H1 (cell line): ENCODE measurements at regions not wholly inside any gene's neighbourhood (a gene's known extent, or its start where the extent isn't known, plus 50 kb on each side); places are given as distances from the start of the nearest gene placed in this dataset.

Experiments
- ATF3 ChIP-seq: IDR thresholded peaks from 2 replicates; pipeline ENCODE4 v1.6.1; 2011; ENCODE audit warnings: low read depth, mild to moderate bottlenecking, low read length; ENCODE audit not compliant: insufficient read depth
- GABPA ChIP-seq: IDR thresholded peaks from 2 replicates; pipeline ENCODE4 v1.6.1; 2011; ENCODE audit warnings: mild to moderate bottlenecking, low read length, moderate library complexity, borderline replicate concordance; ENCODE audit not compliant: insufficient read depth
- HDAC6 ChIP-seq: IDR thresholded peaks from one replicate; pipeline ENCODE4 v1.7.1; 2012; ENCODE audit warnings: low read depth, mild to moderate bottlenecking, inconsistent platforms, low read length, moderate library complexity
- MAFK ChIP-seq: IDR thresholded peaks from 2 replicates; pipeline ENCODE4 v1.6.1; 2012; ENCODE audit warnings: low read depth, mild to moderate bottlenecking, improper control_type of control experiment, low read length
- MAX ChIP-seq: IDR thresholded peaks from 2 replicates; pipeline ENCODE4 v1.6.1; 2012; ENCODE audit warnings: inconsistent platforms
- NANOG ChIP-seq: IDR thresholded peaks from 2 replicates; pipeline ENCODE4 v1.6.1; 2011; ENCODE audit warnings: low read length, low read depth, mild to moderate bottlenecking, inconsistent platforms; ENCODE audit not compliant: insufficient read depth, poor library complexity, severe bottlenecking
- POLR2AphosphoS5 ChIP-seq: IDR thresholded peaks from 2 replicates; pipeline ENCODE4 v1.6.1; 2011; ENCODE audit warnings: low read depth, low read length
- RFX5 ChIP-seq: IDR thresholded peaks from 2 replicates; pipeline ENCODE4 v1.6.1; 2011; ENCODE audit warnings: low read depth, low read length, improper control_type of control experiment, borderline replicate concordance
- RNF2 ChIP-seq: fragments of 200-900, 300-1000 bp; sonication (generic); IDR thresholded peaks from 2 replicates; pipeline ENCODE4 v1.7.1; 2016; ENCODE audit warnings: borderline replicate concordance, low read depth, mild to moderate bottlenecking, antibody characterized with exemption, low read length; ENCODE audit not compliant: poor library complexity, severe bottlenecking; ENCODE audit errors: missing control alignments
- SIX5 ChIP-seq: IDR thresholded peaks from 2 replicates; pipeline ENCODE4 v1.6.1; 2011; ENCODE audit warnings: mild to moderate bottlenecking, low read depth, low read length
- TEAD4 ChIP-seq: IDR thresholded peaks from 2 replicates; pipeline ENCODE4 v1.6.1; 2012; ENCODE audit warnings: low read depth, low read length, inconsistent platforms, mixed read lengths
- YY1 ChIP-seq: IDR thresholded peaks from 2 replicates; pipeline ENCODE4 v1.6.1; 2011; ENCODE audit warnings: low read depth, mild to moderate bottlenecking, low read length
- TF ChIP-seq, protein P1 (sequence below), 3 experiments: IDR thresholded peaks; 1 replicate in 2 of 3; 2 replicates in 1 of 3; pipeline versions ENCODE4 v1.5.1 to v1.6.1; 2011; ENCODE audit warnings: low read length in 3 of 3, mild to moderate bottlenecking in 3 of 3, inconsistent platforms in 2 of 3, low read depth in 1 of 3, moderate library complexity in 1 of 3; ENCODE audit not compliant: insufficient read depth in 1 of 3; ENCODE audit errors: control extremely low read depth in 1 of 3

GRCh38 chr19:28500982-28501630, 711.8 kb downstream of the UQCRFS1 start:
- TF ChIP-seq, protein P1, sequence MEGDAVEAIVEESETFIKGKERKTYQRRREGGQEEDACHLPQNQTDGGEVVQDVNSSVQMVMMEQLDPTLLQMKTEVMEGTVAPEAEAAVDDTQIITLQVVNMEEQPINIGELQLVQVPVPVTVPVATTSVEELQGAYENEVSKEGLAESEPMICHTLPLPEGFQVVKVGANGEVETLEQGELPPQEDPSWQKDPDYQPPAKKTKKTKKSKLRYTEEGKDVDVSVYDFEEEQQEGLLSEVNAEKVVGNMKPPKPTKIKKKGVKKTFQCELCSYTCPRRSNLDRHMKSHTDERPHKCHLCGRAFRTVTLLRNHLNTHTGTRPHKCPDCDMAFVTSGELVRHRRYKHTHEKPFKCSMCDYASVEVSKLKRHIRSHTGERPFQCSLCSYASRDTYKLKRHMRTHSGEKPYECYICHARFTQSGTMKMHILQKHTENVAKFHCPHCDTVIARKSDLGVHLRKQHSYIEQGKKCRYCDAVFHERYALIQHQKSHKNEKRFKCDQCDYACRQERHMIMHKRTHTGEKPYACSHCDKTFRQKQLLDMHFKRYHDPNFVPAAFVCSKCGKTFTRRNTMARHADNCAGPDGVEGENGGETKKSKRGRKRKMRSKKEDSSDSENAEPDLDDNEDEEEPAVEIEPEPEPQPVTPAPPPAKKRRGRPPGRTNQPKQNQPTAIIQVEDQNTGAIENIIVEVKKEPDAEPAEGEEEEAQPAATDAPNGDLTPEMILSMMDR (IDR thresholded peaks at IDR 0.05; ENCODE audit: control extremely low read depth in 1 of 3, insufficient read depth in 1 of 3, low read depth in 1 of 3, low read length in 3 of 3): no peak
- TF ChIP-seq GABPA (no peak), HDAC6 (no peak), MAFK (no peak), MAX (no peak), POLR2AphosphoS5 (no peak), YY1 (no peak), SIX5 (no peak), NANOG (no peak), RFX5 (no peak), RNF2 (no peak), TEAD4 (no peak), ATF3 (no peak)
